Liver (tissue), 8 donors: ENCODE measurements at regions not wholly inside any gene's neighbourhood (a gene's known extent, or its start where the extent isn't known, plus 50 kb on each side); places are given as distances from the start of the nearest gene placed in this dataset.

ENCODE experiments used
- DNase-seq: peaks from one replicate; pipeline ENCODE4 v3.0.0-alpha.2; 2017; ENCODE audit warnings: low spot score
- H3K27ac ChIP-seq, 2 donors: one replicate each; pipeline ENCODE4 v1.7.0; 2013; ENCODE audit warnings: inconsistent platforms in 2 of 2, low read length in 2 of 2, control low read depth in 1 of 2, low read depth in 1 of 2, mild to moderate bottlenecking in 1 of 2
- H3K27me3 ChIP-seq, 4 donors: one replicate each; pipeline versions ENCODE4 v1.6.1 to v1.7.0; 2013; ENCODE audit warnings: low read length in 3 of 4, inconsistent platforms in 1 of 4, mild to moderate bottlenecking in 1 of 4, moderate library complexity in 1 of 4; ENCODE audit not compliant: control insufficient read depth in 4 of 4, insufficient read depth in 4 of 4
- H3K36me3 ChIP-seq, 4 donors: one replicate each; pipeline versions ENCODE4 v1.6.1 to v1.7.0; 2013; ENCODE audit warnings: low read length in 3 of 4, mild to moderate bottlenecking in 3 of 4, low read depth in 1 of 4, moderate library complexity in 1 of 4; ENCODE audit not compliant: control insufficient read depth in 4 of 4, insufficient read depth in 3 of 4
- H3K4me1 ChIP-seq, 4 donors: one replicate each; pipeline versions ENCODE4 v1.6.1 to v1.7.0; 2013; ENCODE audit warnings: low read length in 3 of 4, mild to moderate bottlenecking in 3 of 4, moderate library complexity in 1 of 4; ENCODE audit not compliant: control insufficient read depth in 4 of 4, insufficient read depth in 4 of 4
- H3K4me3 ChIP-seq, 3 donors: one replicate each; pipeline versions ENCODE4 v1.6.1 to v1.7.0; 2013; ENCODE audit warnings: low read length in 3 of 3, control low read depth in 1 of 3, low read depth in 1 of 3, mild to moderate bottlenecking in 1 of 3
- H3K9ac ChIP-seq, 2 donors: one replicate each; pipeline ENCODE4 v1.7.0; 2013; ENCODE audit warnings: low read length in 2 of 2, mild to moderate bottlenecking in 2 of 2, moderate library complexity in 2 of 2, control low read depth in 1 of 2, low read depth in 1 of 2
- H3K9me3 ChIP-seq, 4 donors: one replicate each; pipeline versions ENCODE4 v1.6.1 to v1.7.0; 2013; ENCODE audit warnings: low read length in 3 of 4; ENCODE audit not compliant: control insufficient read depth in 4 of 4
- ATF3 ChIP-seq: IDR thresholded peaks from 2 replicates; pipeline ENCODE4 v1.6.1; 2016; ENCODE audit warnings: antibody characterized with exemption
- EGR1 ChIP-seq, 2 donors: IDR thresholded peaks; 2 replicates each; pipeline ENCODE4 v1.6.1; 2016 to 2018; ENCODE audit warnings: antibody characterized with exemption in 2 of 2, low read depth in 2 of 2
- FOXA1 ChIP-seq: IDR thresholded peaks from 2 replicates; pipeline ENCODE4 v1.6.1; 2016; ENCODE audit warnings: antibody characterized with exemption
- FOXA2 ChIP-seq: IDR thresholded peaks from 2 replicates; pipeline ENCODE4 v1.6.1; 2016; ENCODE audit warnings: antibody characterized with exemption
- GABPA ChIP-seq, 2 donors: IDR thresholded peaks in 1 of 2; conservative IDR thresholded peaks in 1 of 2; 2 replicates each; pipeline ENCODE4 v1.6.1; 2016; ENCODE audit warnings: antibody characterized with exemption in 2 of 2, mild to moderate bottlenecking in 1 of 2, moderate library complexity in 1 of 2
- HNF4A ChIP-seq, 2 donors: conservative IDR thresholded peaks; 2 replicates each; pipeline ENCODE4 v1.6.1; 2016; ENCODE audit warnings: antibody characterized with exemption in 2 of 2, mild to moderate bottlenecking in 2 of 2
- HNF4G ChIP-seq: IDR thresholded peaks from 2 replicates; pipeline ENCODE4 v1.6.1; 2016; ENCODE audit warnings: antibody characterized with exemption
- JUND ChIP-seq, 2 donors: IDR thresholded peaks; 2 replicates each; pipeline ENCODE4 v1.6.1; 2016; ENCODE audit warnings: antibody characterized with exemption in 2 of 2
- NR2F2 ChIP-seq: IDR thresholded peaks from 2 replicates; pipeline ENCODE4 v1.6.1; 2016; ENCODE audit warnings: antibody characterized with exemption
- RAD21 ChIP-seq, 2 donors: IDR thresholded peaks; 2 replicates each; pipeline ENCODE4 v1.6.1; 2016; ENCODE audit warnings: antibody characterized with exemption in 2 of 2, mild to moderate bottlenecking in 2 of 2
- REST ChIP-seq: IDR thresholded peaks from 2 replicates; pipeline ENCODE4 v1.6.1; 2016; ENCODE audit warnings: antibody characterized with exemption, mild to moderate bottlenecking
- SP1 ChIP-seq: IDR thresholded peaks from 2 replicates; pipeline ENCODE4 v1.6.1; 2018; ENCODE audit warnings: antibody characterized with exemption, mild to moderate bottlenecking
- TAF1 ChIP-seq: conservative IDR thresholded peaks from 2 replicates; pipeline ENCODE4 v1.6.1; 2016; ENCODE audit warnings: antibody characterized with exemption, mild to moderate bottlenecking
- YY1 ChIP-seq: IDR thresholded peaks from 2 replicates; pipeline ENCODE4 v1.6.1; 2016; ENCODE audit warnings: antibody characterized with exemption, mild to moderate bottlenecking
- WGBS: extraction: QIAGEN DNeasy Blood & Tissue Kit; methylation state at CpG from one replicate; pipeline ENCODE4 v1.1.7; 2013; 5-methylcytosine and 5-hydroxymethylcytosine counted together
- TF ChIP-seq, protein P1 (sequence below): IDR thresholded peaks from 2 replicates; pipeline ENCODE4 v1.6.1; 2016; ENCODE audit warnings: antibody characterized with exemption
- TF ChIP-seq, protein P2 (sequence below): IDR thresholded peaks from 2 replicates; pipeline ENCODE4 v1.6.1; 2016; ENCODE audit warnings: antibody characterized with exemption
- TF ChIP-seq, protein P3 (sequence below): fragments of 150-350 bp; IDR thresholded peaks from 2 replicates; pipeline ENCODE4 v1.5.1; 2017; ENCODE audit warnings: improper control_type of control experiment, low read depth, low read length; ENCODE audit not compliant: missing input control
- donor health status: healthy.
- donor health status: healthy.
- donor health status: healthy.
- donor health status: healthy.
- donor health status: healthy.

DNA sequence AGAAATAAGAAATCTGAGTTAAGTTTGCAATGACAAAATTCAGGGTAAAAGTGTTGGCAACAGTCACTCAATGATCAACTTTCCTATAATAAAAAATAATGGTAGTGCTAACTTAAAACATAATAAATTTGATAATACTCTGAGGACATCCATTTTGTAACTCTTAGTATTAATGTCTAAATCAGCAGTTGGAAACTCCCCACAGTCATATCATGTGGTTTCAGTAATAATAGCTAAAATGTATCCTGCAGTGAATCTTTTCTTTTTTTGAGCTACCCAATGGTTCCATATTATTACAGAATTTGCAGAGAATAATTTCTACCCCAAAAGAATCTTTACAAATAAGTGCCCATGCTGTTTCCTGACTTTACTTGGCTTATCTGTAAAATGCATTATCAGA, 286.7 kb downstream of the PTPRC start:
- Histone ChIP-seq H3K36me3 (no peaks in the 10 kb centered on the region), H3K4me1 (peaks cover 0 to 3% (median 0%) of the 10 kb centered on the region in 4 donors), H3K4me3 (no peak overlapping the region), H3K27me3 (no peaks in the 10 kb centered on the region), H3K9me3 (no peaks in the 10 kb centered on the region), H3K9ac (no peak overlapping the region), H3K27ac (no peak overlapping the region)
- no peak for DNase-seq
- TF ChIP-seq, protein P1, sequence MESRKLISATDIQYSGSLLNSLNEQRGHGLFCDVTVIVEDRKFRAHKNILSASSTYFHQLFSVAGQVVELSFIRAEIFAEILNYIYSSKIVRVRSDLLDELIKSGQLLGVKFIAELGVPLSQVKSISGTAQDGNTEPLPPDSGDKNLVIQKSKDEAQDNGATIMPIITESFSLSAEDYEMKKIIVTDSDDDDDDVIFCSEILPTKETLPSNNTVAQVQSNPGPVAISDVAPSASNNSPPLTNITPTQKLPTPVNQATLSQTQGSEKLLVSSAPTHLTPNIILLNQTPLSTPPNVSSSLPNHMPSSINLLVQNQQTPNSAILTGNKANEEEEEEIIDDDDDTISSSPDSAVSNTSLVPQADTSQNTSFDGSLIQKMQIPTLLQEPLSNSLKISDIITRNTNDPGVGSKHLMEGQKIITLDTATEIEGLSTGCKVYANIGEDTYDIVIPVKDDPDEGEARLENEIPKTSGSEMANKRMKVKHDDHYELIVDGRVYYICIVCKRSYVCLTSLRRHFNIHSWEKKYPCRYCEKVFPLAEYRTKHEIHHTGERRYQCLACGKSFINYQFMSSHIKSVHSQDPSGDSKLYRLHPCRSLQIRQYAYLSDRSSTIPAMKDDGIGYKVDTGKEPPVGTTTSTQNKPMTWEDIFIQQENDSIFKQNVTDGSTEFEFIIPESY, result no peak
- TF ChIP-seq, protein P2, sequence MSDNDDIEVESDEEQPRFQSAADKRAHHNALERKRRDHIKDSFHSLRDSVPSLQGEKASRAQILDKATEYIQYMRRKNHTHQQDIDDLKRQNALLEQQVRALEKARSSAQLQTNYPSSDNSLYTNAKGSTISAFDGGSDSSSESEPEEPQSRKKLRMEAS, result no peak
- TF ChIP-seq, protein P3, sequence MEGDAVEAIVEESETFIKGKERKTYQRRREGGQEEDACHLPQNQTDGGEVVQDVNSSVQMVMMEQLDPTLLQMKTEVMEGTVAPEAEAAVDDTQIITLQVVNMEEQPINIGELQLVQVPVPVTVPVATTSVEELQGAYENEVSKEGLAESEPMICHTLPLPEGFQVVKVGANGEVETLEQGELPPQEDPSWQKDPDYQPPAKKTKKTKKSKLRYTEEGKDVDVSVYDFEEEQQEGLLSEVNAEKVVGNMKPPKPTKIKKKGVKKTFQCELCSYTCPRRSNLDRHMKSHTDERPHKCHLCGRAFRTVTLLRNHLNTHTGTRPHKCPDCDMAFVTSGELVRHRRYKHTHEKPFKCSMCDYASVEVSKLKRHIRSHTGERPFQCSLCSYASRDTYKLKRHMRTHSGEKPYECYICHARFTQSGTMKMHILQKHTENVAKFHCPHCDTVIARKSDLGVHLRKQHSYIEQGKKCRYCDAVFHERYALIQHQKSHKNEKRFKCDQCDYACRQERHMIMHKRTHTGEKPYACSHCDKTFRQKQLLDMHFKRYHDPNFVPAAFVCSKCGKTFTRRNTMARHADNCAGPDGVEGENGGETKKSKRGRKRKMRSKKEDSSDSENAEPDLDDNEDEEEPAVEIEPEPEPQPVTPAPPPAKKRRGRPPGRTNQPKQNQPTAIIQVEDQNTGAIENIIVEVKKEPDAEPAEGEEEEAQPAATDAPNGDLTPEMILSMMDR, result no peak

DNA sequence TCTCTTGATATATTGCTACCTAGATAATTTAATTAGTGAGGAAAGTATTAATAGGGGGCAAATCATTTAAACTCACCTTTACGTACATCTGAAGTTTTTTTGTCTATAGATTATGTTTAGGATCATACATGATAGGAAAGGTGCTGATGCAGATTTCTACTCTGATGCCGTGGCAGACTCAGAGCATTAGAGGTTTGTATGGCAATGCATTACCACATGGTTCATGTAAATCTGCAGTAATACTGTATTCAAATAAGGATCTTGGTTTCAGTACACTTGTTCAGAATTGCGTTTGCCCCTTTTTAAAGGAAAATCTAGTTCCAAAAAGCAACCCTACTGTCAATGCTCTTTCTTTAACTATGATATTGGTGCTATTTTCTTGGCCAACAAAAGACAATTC, 288.3 kb downstream of the PTPRC start:
- Histone ChIP-seq H3K4me1 (peaks cover 0 to 3% (median 0%) of the 10 kb centered on the region in 4 donors), H3K9me3 (no peaks in the 10 kb centered on the region), H3K27me3 (no peaks in the 10 kb centered on the region), H3K9ac (no peak overlapping the region), H3K4me3 (no peak overlapping the region), H3K27ac (no peak overlapping the region), H3K36me3 (no peaks in the 10 kb centered on the region)
- 81% methylated on average over 3 of the region's 3 CpGs for WGBS
- TF ChIP-seq, protein P3, result no peak
- TF ChIP-seq HNF4A (conservative IDR thresholded peaks at IDR 0.05) (no peak), GABPA (IDR thresholded peaks at IDR 0.05 in 1 of 2, conservative IDR thresholded peaks at IDR 0.05 in 1 of 2) (no peak), ATF3 (no peak), FOXA1 (no peak), EGR1 (IDR thresholded peaks at IDR 0.05; ENCODE audit: low read depth in 2 of 2) (no peak), JUND (IDR thresholded peaks at IDR 0.05) (no peak), YY1 (no peak), FOXA2 (no peak), RAD21 (IDR thresholded peaks at IDR 0.05) (no peak), REST (no peak), TAF1 (no peak), NR2F2 (no peak), HNF4G (no peak), SP1 (no peak)
- TF ChIP-seq, protein P2, result no peak
- no peak for DNase-seq
